ENCODE measurements at regions not wholly inside any gene's neighbourhood (a gene's known extent, or its start where the extent isn't known, plus 50 kb on each side); places are given as distances from the start of the nearest gene placed in this dataset.

DNA sequence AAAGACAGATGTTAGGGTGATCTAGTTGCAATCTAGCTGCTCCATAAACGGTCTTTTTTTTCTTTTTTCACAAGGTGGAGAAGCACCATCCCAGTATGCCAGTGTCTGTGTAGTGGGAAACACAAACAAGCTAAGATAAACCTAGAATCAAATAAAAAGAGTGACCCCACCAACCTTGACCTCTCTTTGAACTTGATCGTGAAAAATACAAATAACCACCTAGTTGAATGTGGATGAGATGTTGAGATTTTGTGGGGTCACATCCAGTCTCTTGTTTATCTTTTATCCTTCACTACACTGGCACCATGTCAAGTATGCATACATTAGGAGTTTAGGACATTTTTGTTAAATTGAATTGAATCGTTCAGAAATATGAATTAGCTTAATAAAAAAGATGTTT lies 194.6 kb upstream of the EYA4 start:
- H3K4me1 ChIP-seq (ENCODE audit: control insufficient read depth in 1 of 2, insufficient read depth in 2 of 2, low read depth in 1 of 2, low read length in 1 of 2): no peaks in the 10 kb centered on the region; a peak in 1 of 4 replicates
- no peak overlapping the region for H3K4me3 ChIP-seq (ENCODE audit: low read depth in 2 of 2, low read length in 1 of 2)
- CTCF ChIA-PET: no interaction called here
- TF ChIP-seq MEF2A (IDR thresholded peaks at IDR 0.05; ENCODE audit: borderline replicate concordance, low read depth): no peak
- TF ChIP-seq POLR2AphosphoS5 (IDR thresholded peaks at IDR 0.05; ENCODE audit: low read depth, low read length): no peak
- no peak for TF ChIP-seq ELF1 (IDR thresholded peaks at IDR 0.05)
- no peak for TF ChIP-seq IRF3 (IDR thresholded peaks at IDR 0.05; ENCODE audit: low read depth, low read length)
- no peak for TF ChIP-seq SIN3A (IDR thresholded peaks at IDR 0.05; ENCODE audit: borderline replicate concordance, low read depth, low read length)
- TF ChIP-seq CTCF (IDR thresholded peaks at IDR 0.05): no peak
- TF ChIP-seq, protein P1, sequence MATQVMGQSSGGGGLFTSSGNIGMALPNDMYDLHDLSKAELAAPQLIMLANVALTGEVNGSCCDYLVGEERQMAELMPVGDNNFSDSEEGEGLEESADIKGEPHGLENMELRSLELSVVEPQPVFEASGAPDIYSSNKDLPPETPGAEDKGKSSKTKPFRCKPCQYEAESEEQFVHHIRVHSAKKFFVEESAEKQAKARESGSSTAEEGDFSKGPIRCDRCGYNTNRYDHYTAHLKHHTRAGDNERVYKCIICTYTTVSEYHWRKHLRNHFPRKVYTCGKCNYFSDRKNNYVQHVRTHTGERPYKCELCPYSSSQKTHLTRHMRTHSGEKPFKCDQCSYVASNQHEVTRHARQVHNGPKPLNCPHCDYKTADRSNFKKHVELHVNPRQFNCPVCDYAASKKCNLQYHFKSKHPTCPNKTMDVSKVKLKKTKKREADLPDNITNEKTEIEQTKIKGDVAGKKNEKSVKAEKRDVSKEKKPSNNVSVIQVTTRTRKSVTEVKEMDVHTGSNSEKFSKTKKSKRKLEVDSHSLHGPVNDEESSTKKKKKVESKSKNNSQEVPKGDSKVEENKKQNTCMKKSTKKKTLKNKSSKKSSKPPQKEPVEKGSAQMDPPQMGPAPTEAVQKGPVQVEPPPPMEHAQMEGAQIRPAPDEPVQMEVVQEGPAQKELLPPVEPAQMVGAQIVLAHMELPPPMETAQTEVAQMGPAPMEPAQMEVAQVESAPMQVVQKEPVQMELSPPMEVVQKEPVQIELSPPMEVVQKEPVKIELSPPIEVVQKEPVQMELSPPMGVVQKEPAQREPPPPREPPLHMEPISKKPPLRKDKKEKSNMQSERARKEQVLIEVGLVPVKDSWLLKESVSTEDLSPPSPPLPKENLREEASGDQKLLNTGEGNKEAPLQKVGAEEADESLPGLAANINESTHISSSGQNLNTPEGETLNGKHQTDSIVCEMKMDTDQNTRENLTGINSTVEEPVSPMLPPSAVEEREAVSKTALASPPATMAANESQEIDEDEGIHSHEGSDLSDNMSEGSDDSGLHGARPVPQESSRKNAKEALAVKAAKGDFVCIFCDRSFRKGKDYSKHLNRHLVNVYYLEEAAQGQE (IDR thresholded peaks at IDR 0.05; ENCODE audit: low read depth, low read length): no peak
- no peaks in the 10 kb centered on the region for H3F3A ChIP-seq (replicated peaks; ENCODE audit: insufficient read depth)
- no peaks in the 10 kb centered on the region for H3K79me2 ChIP-seq (ENCODE audit: insufficient read depth)
- H2AFZ ChIP-seq (ENCODE audit: low read depth): no peak overlapping the region
- no peaks in the 10 kb centered on the region for H3K9me3 ChIP-seq
- no peak overlapping the region for H3K4me2 ChIP-seq
- no peaks in the 10 kb centered on the region for H3K36me3 ChIP-seq (replicated peaks in 1 of 2; ENCODE audit: control insufficient read depth in 1 of 2, insufficient read depth in 2 of 2, low read length in 1 of 2)
- no peak overlapping the region for H3K27ac ChIP-seq (ENCODE audit: low read depth in 2 of 2, low read length in 1 of 2)
- no peaks in the 10 kb centered on the region for H4K20me1 ChIP-seq (ENCODE audit: insufficient read depth)
- POLR2A ChIA-PET: no interaction called here
- no peaks in the 10 kb centered on the region for H3K27me3 ChIP-seq (ENCODE audit: insufficient read depth)
- 40% methylated on average over 3 of the region's 3 CpGs for WGBS (ENCODE audit: low lambda C conversion rate)
- no peak overlapping the region for H3K9ac ChIP-seq
- no peaks in the 10 kb centered on the region for H3K9me2 ChIP-seq
- no peak for DNase-seq

GRCh38 chr6:133047065-133047665 lies 194.0 kb upstream of the EYA4 start:
- POLR2A ChIA-PET: interaction anchor here (0.6 kb wide), 1 partner anchor 45 kb away, joined by 3 read pairs; no protein-coding TSS in a partner anchor
- TF ChIP-seq RAD21 (IDR thresholded peaks at IDR 0.05; ENCODE audit: low read length) (no peak), IRF3 (IDR thresholded peaks at IDR 0.05; ENCODE audit: low read depth, low read length) (no peak), SMC3 (IDR thresholded peaks at IDR 0.05; ENCODE audit: low read depth, low read length) (no peak), EP300 (IDR thresholded peaks at IDR 0.05; ENCODE audit: borderline replicate concordance in 1 of 2, low read depth in 1 of 2, low read length in 1 of 2) (no peak), MEF2A (IDR thresholded peaks at IDR 0.05; ENCODE audit: borderline replicate concordance, low read depth) (no peak), PBX3 (IDR thresholded peaks at IDR 0.05) (no peak), NRF1 (IDR thresholded peaks at IDR 0.05; ENCODE audit: low read depth, low read length) (no peak), FOXJ3 (CRISPR knock-in tag; IDR thresholded peaks at IDR 0.05) (no peak), RCOR1 (IDR thresholded peaks at IDR 0.05; ENCODE audit: low read length) (no peak)
- TF ChIP-seq, protein P2, sequence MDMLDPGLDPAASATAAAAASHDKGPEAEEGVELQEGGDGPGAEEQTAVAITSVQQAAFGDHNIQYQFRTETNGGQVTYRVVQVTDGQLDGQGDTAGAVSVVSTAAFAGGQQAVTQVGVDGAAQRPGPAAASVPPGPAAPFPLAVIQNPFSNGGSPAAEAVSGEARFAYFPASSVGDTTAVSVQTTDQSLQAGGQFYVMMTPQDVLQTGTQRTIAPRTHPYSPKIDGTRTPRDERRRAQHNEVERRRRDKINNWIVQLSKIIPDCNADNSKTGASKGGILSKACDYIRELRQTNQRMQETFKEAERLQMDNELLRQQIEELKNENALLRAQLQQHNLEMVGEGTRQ (IDR thresholded peaks at IDR 0.05; ENCODE audit: borderline replicate concordance, low read depth, low read length): no peak

More at GRCh38 chr6:133047065-133047665, 194.0 kb upstream of the EYA4 start:
- DNase-seq: no peak
- Histone ChIP-seq H2AFZ (ENCODE audit: low read depth) (no peak overlapping the region), H3K9me3 (no peaks in the 10 kb centered on the region), H3K79me2 (ENCODE audit: insufficient read depth) (no peaks in the 10 kb centered on the region), H3K4me3 (ENCODE audit: low read depth in 2 of 2, low read length in 1 of 2) (no peak overlapping the region), H3F3A (replicated peaks; ENCODE audit: insufficient read depth) (no peaks in the 10 kb centered on the region), H4K20me1 (ENCODE audit: insufficient read depth) (no peaks in the 10 kb centered on the region), H3K36me3 (replicated peaks in 1 of 2; ENCODE audit: control insufficient read depth in 1 of 2, insufficient read depth in 2 of 2, low read length in 1 of 2) (no peaks in the 10 kb centered on the region), H3K27ac (ENCODE audit: low read depth in 2 of 2, low read length in 1 of 2) (no peak overlapping the region), H3K4me1 (ENCODE audit: control insufficient read depth in 1 of 2, insufficient read depth in 2 of 2, low read depth in 1 of 2, low read length in 1 of 2) (no peaks in the 10 kb centered on the region; a peak in 1 of 4 replicates), H3K4me2 (no peak overlapping the region), H3K27me3 (ENCODE audit: insufficient read depth) (no peaks in the 10 kb centered on the region), H3K9me2 (no peaks in the 10 kb centered on the region), H3K9ac (no peak overlapping the region)
- 71% methylated on average over 5 of the region's 5 CpGs for WGBS (ENCODE audit: low lambda C conversion rate)
- CTCF ChIA-PET: no interaction called here

Data from SK-N-SH (cell line).